ENCODE measurements at regions not wholly inside any gene's neighbourhood (a gene's known extent, or its start where the extent isn't known, plus 50 kb on each side); places are given as distances from the start of the nearest gene placed in this dataset.

GRCh38 chr12:32010631-32011336 lies 51.6 kb downstream of the RESF1 start:
- H2AFZ ChIP-seq (ENCODE audit: control insufficient read depth, low read length): no peak overlapping the region
- H3K36me3 ChIP-seq (ENCODE audit: control insufficient read depth in 2 of 2, extremely low read depth in 1 of 2, insufficient read depth in 2 of 2, low read length in 2 of 2): no peaks in the 10 kb centered on the region
- no peak for DNase-seq (ENCODE audit: low read depth, low spot score)
- H4K20me1 ChIP-seq (ENCODE audit: control insufficient read depth, extremely low read depth, insufficient read depth, low read length): no peaks in the 10 kb centered on the region
- FAIRE-seq: no peak
- no peak overlapping the region for H3K4me3 ChIP-seq (ENCODE audit: control insufficient read depth in 2 of 3, extremely low read depth in 1 of 3, insufficient read depth in 2 of 3, low read depth in 1 of 3, low read length in 3 of 3)
- H3K9ac ChIP-seq (ENCODE audit: control insufficient read depth, extremely low read depth, insufficient read depth, low read length): no peak overlapping the region
- no peak for TF ChIP-seq EZH2 (IDR thresholded peaks at IDR 0.05; ENCODE audit: low read length)
- no peak for TF ChIP-seq CTCF (optimal IDR thresholded peaks at IDR 0.05 in 1 of 3, IDR thresholded peaks at IDR 0.05 in 1 of 3, conservative IDR thresholded peaks at IDR 0.05 in 1 of 3; ENCODE audit: extremely low read depth in 1 of 3, insufficient read depth in 2 of 3, low read length in 3 of 3)
- dilution Hi-C loops (cut with MboI; ENCODE audit: extremely low pct_ligation_motif_present, low sequenced_read_pairs): no loop called here
- no peaks in the 10 kb centered on the region for H3K9me1 ChIP-seq (ENCODE audit: control insufficient read depth, extremely low read depth, insufficient read depth, low read length)
- no peaks in the 10 kb centered on the region for H3K79me2 ChIP-seq (ENCODE audit: control insufficient read depth, insufficient read depth, low read length)
- no peaks in the 10 kb centered on the region for H3K27me3 ChIP-seq (ENCODE audit: control insufficient read depth, extremely low read depth, insufficient read depth, low read length)
- no peaks in the 10 kb centered on the region for H3K4me1 ChIP-seq (ENCODE audit: control insufficient read depth, extremely low read depth, insufficient read depth, low read length)
- H3K9me3 ChIP-seq (ENCODE audit: control insufficient read depth, low read depth, low read length): no peaks in the 10 kb centered on the region
- no peak overlapping the region for H3K27ac ChIP-seq (ENCODE audit: control insufficient read depth, insufficient read depth, low read length)
- H3K4me2 ChIP-seq (ENCODE audit: control insufficient read depth, extremely low read depth, insufficient read depth, low read depth, low read length): no peak overlapping the region

GRCh38 chr12:32012249-32012785 lies 53.1 kb downstream of the RESF1 start:
- no peaks in the 10 kb centered on the region for H3K36me3 ChIP-seq (ENCODE audit: control insufficient read depth in 2 of 2, extremely low read depth in 1 of 2, insufficient read depth in 2 of 2, low read length in 2 of 2)
- dilution Hi-C loops (cut with MboI; ENCODE audit: extremely low pct_ligation_motif_present, low sequenced_read_pairs): no loop called here
- H3K27me3 ChIP-seq (ENCODE audit: control insufficient read depth, extremely low read depth, insufficient read depth, low read length): no peaks in the 10 kb centered on the region
- TF ChIP-seq CTCF (optimal IDR thresholded peaks at IDR 0.05 in 1 of 3, IDR thresholded peaks at IDR 0.05 in 1 of 3, conservative IDR thresholded peaks at IDR 0.05 in 1 of 3; ENCODE audit: extremely low read depth in 1 of 3, insufficient read depth in 2 of 3, low read length in 3 of 3) (no peak), EZH2 (IDR thresholded peaks at IDR 0.05; ENCODE audit: low read length) (no peak)
- DNase-seq (ENCODE audit: low read depth, low spot score) (no peak), FAIRE-seq (no peak)
- no peak overlapping the region for H3K4me2 ChIP-seq (ENCODE audit: control insufficient read depth, extremely low read depth, insufficient read depth, low read depth, low read length)
- no peaks in the 10 kb centered on the region for H3K79me2 ChIP-seq (ENCODE audit: control insufficient read depth, insufficient read depth, low read length)
- H3K9me3 ChIP-seq (ENCODE audit: control insufficient read depth, low read depth, low read length): no peaks in the 10 kb centered on the region
- H3K27ac ChIP-seq (ENCODE audit: control insufficient read depth, insufficient read depth, low read length): no peak overlapping the region
- H2AFZ ChIP-seq (ENCODE audit: control insufficient read depth, low read length): no peak overlapping the region
- no peaks in the 10 kb centered on the region for H3K4me1 ChIP-seq (ENCODE audit: control insufficient read depth, extremely low read depth, insufficient read depth, low read length)
- no peak overlapping the region for H3K9ac ChIP-seq (ENCODE audit: control insufficient read depth, extremely low read depth, insufficient read depth, low read length)
- H4K20me1 ChIP-seq (ENCODE audit: control insufficient read depth, extremely low read depth, insufficient read depth, low read length): no peaks in the 10 kb centered on the region
- H3K4me3 ChIP-seq (ENCODE audit: control insufficient read depth in 2 of 3, extremely low read depth in 1 of 3, insufficient read depth in 2 of 3, low read depth in 1 of 3, low read length in 3 of 3): no peak overlapping the region
- H3K9me1 ChIP-seq (ENCODE audit: control insufficient read depth, extremely low read depth, insufficient read depth, low read length): no peaks in the 10 kb centered on the region
